Esophagus muscularis mucosa (tissue), 4 donors: ENCODE measurements at regions not wholly inside any gene's neighbourhood (a gene's known extent, or its start where the extent isn't known, plus 50 kb on each side); places are given as distances from the start of the nearest gene placed in this dataset.

Experiments used
- CTCF ChIP-seq, 3 experiments: fragments of 200-600 bp in 2 of 3; fragments of 450-650 bp in 1 of 3; sonication (generic) in 2 of 3; IDR thresholded peaks; one replicate each; pipeline ENCODE4 v1.5.1; 2017 to 2019; ENCODE audit warnings: antibody characterized with exemption in 3 of 3, mild to moderate bottlenecking in 2 of 3, moderate library complexity in 1 of 3
- EP300 ChIP-seq: sonication (generic); formaldehyde crosslinking; IDR thresholded peaks from one replicate; pipeline ENCODE4 v1.6.1; 2017; ENCODE audit warnings: antibody characterized with exemption
- POLR2A ChIP-seq: fragments of 450-650 bp; IDR thresholded peaks from one replicate; pipeline ENCODE4 v1.6.1; 2017; ENCODE audit warnings: antibody characterized with exemption, moderate library complexity, mild to moderate bottlenecking, low read depth

- TF ChIP-seq CTCF (IDR thresholded peaks at IDR 0.05), result no peak
- TF ChIP-seq EP300, result no peak
- no peak for TF ChIP-seq POLR2A
These were observed 77.2 kb upstream of the CD180 start for GRCh38 chr5:67273689-67274356.
